GM23248 (cell line): ENCODE measurements at regions not wholly inside any gene's neighbourhood (a gene's known extent, or its start where the extent isn't known, plus 50 kb on each side); places are given as distances from the start of the nearest gene placed in this dataset.
"Not testable (repeated sequence)": the region's sequence is repeated elsewhere in the genome, so short reads cannot be mapped to it uniquely, and the experiment has no call there.

Source experiments
- DNase-seq: peaks from one replicate; pipeline ENCODE4 v3.0.0-alpha.2; 2015
- H2AFZ ChIP-seq: fragments of 200-600 bp; sonication (generic); 2 replicates; pipeline ENCODE4 v1.6.1; 2016; ENCODE audit warnings: antibody characterized with exemption
- H3F3A ChIP-seq: fragments of 200-600 bp; sonication (generic); 2 replicates; pipeline ENCODE4 v1.6.1; 2016; ENCODE audit warnings: mild to moderate bottlenecking, antibody characterized with exemption, mixed run types; ENCODE audit not compliant: insufficient read depth
- H3K27ac ChIP-seq: fragments of 200-600 bp; sonication (generic); 2 replicates; pipeline ENCODE4 v1.5.1; 2016; ENCODE audit warnings: mild to moderate bottlenecking
- H3K27me3 ChIP-seq: fragments of 200-600 bp; sonication (generic); replicated peaks from 2 replicates; pipeline ENCODE4 v1.6.1; 2016; ENCODE audit warnings: mild to moderate bottlenecking; ENCODE audit not compliant: insufficient read depth
- H3K36me3 ChIP-seq: fragments of 200-600 bp; sonication (generic); 2 replicates; pipeline ENCODE4 v1.6.1; 2016; ENCODE audit warnings: low read depth, mild to moderate bottlenecking
- H3K4me1 ChIP-seq: fragments of 200-600 bp; sonication (generic); 2 replicates; pipeline ENCODE4 v1.6.1; 2016; ENCODE audit warnings: mild to moderate bottlenecking; ENCODE audit not compliant: insufficient read depth
- H3K4me2 ChIP-seq: fragments of 200-600 bp; sonication (generic); one replicate; pipeline ENCODE4 v1.6.1; 2016; ENCODE audit warnings: mild to moderate bottlenecking; ENCODE audit not compliant: unreplicated experiment
- H3K4me3 ChIP-seq: fragments of 200-600 bp; sonication (generic); 2 replicates; pipeline ENCODE4 v1.5.1; 2016; ENCODE audit warnings: mild to moderate bottlenecking
- H3K79me2 ChIP-seq: fragments of 200-600 bp; sonication (generic); 2 replicates; pipeline ENCODE4 v1.6.1; 2016; ENCODE audit warnings: mild to moderate bottlenecking; ENCODE audit not compliant: insufficient read depth
- H3K9ac ChIP-seq: fragments of 200-600 bp; sonication (generic); 2 replicates; pipeline ENCODE4 v1.6.1; 2016; ENCODE audit warnings: mild to moderate bottlenecking
- H3K9me2 ChIP-seq: fragments of 200-600 bp; sonication (generic); 2 replicates; pipeline ENCODE4 v1.6.1; 2016; ENCODE audit warnings: mixed run types, mild to moderate bottlenecking, moderate library complexity; ENCODE audit not compliant: insufficient read depth
- H3K9me3 ChIP-seq: fragments of 200-600 bp; sonication (generic); one replicate; pipeline ENCODE4 v1.6.1; 2017; ENCODE audit warnings: low read depth
- H4K20me1 ChIP-seq: fragments of 200-600 bp; sonication (generic); 2 replicates; pipeline ENCODE4 v1.6.0; 2016; ENCODE audit not compliant: insufficient read depth
- WGBS, 2 experiments: methylation state at CpG; one replicate each; pipeline ENCODE4 v1.1.6; 2015 to 2017; ENCODE audit warnings: low lambda C conversion rate in 2 of 2, low coverage in 1 of 2; ENCODE audit errors: missing lambda C conversion rate in 2 of 2; 5-methylcytosine and 5-hydroxymethylcytosine counted together
- in situ Hi-C: fragments of 300-500 bp; cut with MboI; formaldehyde crosslinking; loops from 2 replicates; pipeline ENCODE4 v1.15.0; 2020

GRCh38 chr2:89756616-89757015, 1065.1 kb downstream of the RPIA start:
- in situ Hi-C loops = not testable (repeated sequence)

DNA sequence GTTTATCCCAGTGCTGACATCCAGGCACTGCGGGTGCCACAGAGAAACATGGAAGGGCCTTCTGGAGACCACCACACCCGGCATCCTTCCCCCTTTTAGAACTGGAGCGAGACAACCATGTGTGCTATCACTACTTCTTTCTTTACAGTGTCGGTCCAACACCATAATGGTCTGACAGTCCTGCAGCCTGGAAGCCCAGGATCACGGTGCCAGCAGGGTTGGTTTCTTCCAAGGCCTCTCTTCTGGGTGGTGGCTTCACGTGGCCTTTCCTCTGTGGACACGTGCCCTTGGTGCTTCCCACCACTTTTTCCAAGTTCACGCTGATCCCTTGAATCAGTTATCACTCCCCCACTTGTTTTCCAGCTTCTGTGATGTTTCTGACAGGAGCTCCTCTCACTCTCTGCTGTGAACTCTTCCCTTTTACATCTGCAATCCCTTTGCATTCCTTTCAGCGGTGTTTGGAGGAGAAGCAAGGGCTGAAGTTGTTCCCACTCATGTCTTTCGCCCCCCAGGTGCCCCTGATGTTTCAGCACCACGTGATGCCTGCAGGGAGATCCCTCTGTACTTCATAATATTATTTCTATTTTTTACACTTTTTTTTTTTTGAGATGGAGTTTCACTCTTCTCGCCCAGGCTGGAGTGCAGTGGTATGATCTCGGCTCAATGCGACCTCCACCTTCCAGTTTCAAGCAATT, 1067.0 kb downstream of the RPIA start:
- H3K79me2 ChIP-seq, H3K9me2 ChIP-seq, H3K4me2 ChIP-seq, DNase-seq, H3K36me3 ChIP-seq, H3K4me3 ChIP-seq, H3K9me3 ChIP-seq, H4K20me1 ChIP-seq, H3F3A ChIP-seq, H3K9ac ChIP-seq, H2AFZ ChIP-seq, in situ Hi-C loops, H3K27me3 ChIP-seq, H3K27ac ChIP-seq, H3K4me1 ChIP-seq: not testable (repeated sequence)
- WGBS, 2 experiments = 22 to 23% methylated on average over 14 of the region's 14 CpGs

More at GRCh38 chr2:89756616-89757015, 1065.1 kb downstream of the RPIA start:
- H3K27me3 ChIP-seq, H3K9me2 ChIP-seq, H3F3A ChIP-seq, H3K9me3 ChIP-seq, H3K9ac ChIP-seq, DNase-seq, H3K4me2 ChIP-seq, H4K20me1 ChIP-seq, H2AFZ ChIP-seq, H3K4me3 ChIP-seq, H3K27ac ChIP-seq, H3K36me3 ChIP-seq, H3K79me2 ChIP-seq, H3K4me1 ChIP-seq: not testable (repeated sequence)
- 0 to 3% methylated on average over 2 of the region's 2 CpGs for WGBS, 2 experiments

- 36 to 39% methylated on average over 6 of the region's 6 CpGs for WGBS, 2 experiments
- H3K9me2 ChIP-seq, H3K9me3 ChIP-seq, H3K9ac ChIP-seq, H3K4me3 ChIP-seq, in situ Hi-C loops, H3K79me2 ChIP-seq, H3K27ac ChIP-seq, H3K4me1 ChIP-seq, H3F3A ChIP-seq, DNase-seq, H3K27me3 ChIP-seq, H2AFZ ChIP-seq, H4K20me1 ChIP-seq, H3K4me2 ChIP-seq, H3K36me3 ChIP-seq: not testable (repeated sequence)
Measured at GRCh38 chr2:89760762-89761161, 1069.3 kb downstream of the RPIA start.

DNA sequence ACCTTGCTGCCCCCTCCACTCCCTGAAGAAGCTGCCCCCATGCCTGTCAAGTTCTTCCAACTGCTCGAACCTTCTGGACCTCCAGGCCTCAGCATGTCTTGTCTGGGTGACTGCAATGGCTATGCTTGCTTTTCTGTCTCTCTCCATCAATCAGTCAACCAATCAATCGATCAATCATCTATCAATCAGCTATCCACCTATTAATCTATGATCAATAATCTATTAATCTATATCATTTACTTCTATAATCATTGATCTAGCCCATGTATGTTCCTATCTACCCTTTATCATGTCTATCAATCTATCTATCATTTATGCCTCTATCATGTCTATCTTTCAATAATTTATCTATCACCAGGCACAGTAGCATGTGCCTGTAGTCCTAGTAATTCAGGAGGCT, 1069.7 kb downstream of the RPIA start:
- H3K4me1 ChIP-seq, H3K4me2 ChIP-seq, in situ Hi-C loops, H3K27ac ChIP-seq, H2AFZ ChIP-seq, H3K4me3 ChIP-seq, H3K9ac ChIP-seq, H3K27me3 ChIP-seq, H3K9me2 ChIP-seq, H4K20me1 ChIP-seq, DNase-seq, H3K79me2 ChIP-seq, H3F3A ChIP-seq, H3K36me3 ChIP-seq, H3K9me3 ChIP-seq: not testable (repeated sequence)
- 10 to 17% methylated on average over 2 of the region's 2 CpGs for WGBS, 2 experiments

DNA sequence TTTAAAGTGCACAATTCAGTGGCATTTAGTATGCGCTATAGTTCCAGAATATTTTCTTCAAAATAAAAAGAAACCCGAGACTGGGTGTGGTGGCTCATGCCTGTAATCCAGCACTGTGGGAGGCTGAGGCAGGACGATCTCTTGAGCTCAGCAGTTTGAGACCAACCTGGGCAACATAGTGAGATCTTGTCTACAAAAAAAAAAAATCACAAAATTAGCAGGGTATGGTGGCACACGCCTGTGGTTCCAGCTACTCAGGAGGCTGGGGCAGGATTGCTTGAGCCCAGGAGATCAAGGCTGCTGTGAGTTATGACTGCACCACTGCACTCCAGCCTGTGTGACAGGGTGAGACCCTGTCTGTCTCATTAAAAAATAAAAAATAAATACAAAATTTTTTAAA, 1070.4 kb downstream of the RPIA start:
- H3K4me1 ChIP-seq, H3K9me3 ChIP-seq, in situ Hi-C loops, H3K4me2 ChIP-seq, H2AFZ ChIP-seq, H3K27me3 ChIP-seq, H3K27ac ChIP-seq, DNase-seq, H3F3A ChIP-seq, H3K79me2 ChIP-seq, H3K9ac ChIP-seq, H3K4me3 ChIP-seq, H3K36me3 ChIP-seq, H4K20me1 ChIP-seq, H3K9me2 ChIP-seq: not testable (repeated sequence)
- 41 to 47% methylated on average over 4 of the region's 4 CpGs for WGBS, 2 experiments

- H2AFZ ChIP-seq, H3K9me3 ChIP-seq, H3K9me2 ChIP-seq, H3K36me3 ChIP-seq, H3K4me2 ChIP-seq, H3F3A ChIP-seq, H3K27ac ChIP-seq, H3K9ac ChIP-seq, H3K79me2 ChIP-seq, DNase-seq, H4K20me1 ChIP-seq, H3K4me1 ChIP-seq, in situ Hi-C loops, H3K27me3 ChIP-seq, H3K4me3 ChIP-seq: not testable (repeated sequence)
- 66 to 70% methylated on average over 13 of the region's 13 CpGs for WGBS, 2 experiments
Measured at GRCh38 chr2:89762461-89763253, 1071.2 kb downstream of the RPIA start.
